Nephron (organoid): ENCODE measurements at regions not wholly inside any gene's neighbourhood (a gene's known extent, or its start where the extent isn't known, plus 50 kb on each side); places are given as distances from the start of the nearest gene placed in this dataset.

Experiments used
- H3K27ac Mint-ChIP-seq, 3 experiments: 2 replicates each; pipeline ENCODE4 v1.8.0; 2020; ENCODE audit warnings: mixed read lengths in 3 of 3, mild to moderate bottlenecking in 2 of 3, moderate library complexity in 1 of 3
- H3K27me3 Mint-ChIP-seq: 2 replicates; pipeline ENCODE4 v1.8.0; 2021; ENCODE audit warnings: low read depth, mild to moderate bottlenecking, moderate library complexity, mixed read lengths
- H3K36me3 Mint-ChIP-seq: 2 replicates; pipeline ENCODE4 v1.8.0; 2020; ENCODE audit warnings: low read depth, mixed read lengths
- H3K4me1 Mint-ChIP-seq: 2 replicates; pipeline ENCODE4 v1.8.0; 2020; ENCODE audit warnings: mixed read lengths
- H3K4me3 Mint-ChIP-seq, 3 experiments: 2 replicates each; pipeline ENCODE4 v1.8.0; 2020; ENCODE audit warnings: mild to moderate bottlenecking in 3 of 3, mixed read lengths in 3 of 3, moderate library complexity in 2 of 3
- H3K9me3 Mint-ChIP-seq: 2 replicates; pipeline ENCODE4 v1.8.0; 2020; ENCODE audit warnings: mixed read lengths
- CTCF ChIP-seq, 3 experiments: fragments of 200-600 bp; sonication (generic); IDR thresholded peaks; one replicate each; pipeline ENCODE4 v1.5.0; 2021; ENCODE audit warnings: antibody characterized with exemption in 3 of 3; ENCODE audit not compliant: unreplicated experiment in 3 of 3

- H3K4me3 Mint-ChIP-seq = no peak overlapping the region
- H3K27me3 Mint-ChIP-seq = no peaks in the 10 kb centered on the region
- no peak for TF ChIP-seq CTCF (IDR thresholded peaks at IDR 0.05; ENCODE audit: unreplicated experiment in 3 of 3)
- H3K27ac Mint-ChIP-seq = no peak overlapping the region
- no peaks in the 10 kb centered on the region for H3K36me3 Mint-ChIP-seq
- H3K4me1 Mint-ChIP-seq = no peaks in the 10 kb centered on the region
- no peaks in the 10 kb centered on the region for H3K9me3 Mint-ChIP-seq
These were observed 138.5 kb upstream of the TMPRSS15 start for GRCh38 chr21:18542081-18542480.

GRCh38 chr21:18545908-18546307 is 142.3 kb upstream of the TMPRSS15 start:
- H3K9me3 Mint-ChIP-seq = no peaks in the 10 kb centered on the region
- H3K4me1 Mint-ChIP-seq = no peaks in the 10 kb centered on the region
- no peak for TF ChIP-seq CTCF (IDR thresholded peaks at IDR 0.05; ENCODE audit: unreplicated experiment in 3 of 3)
- no peak overlapping the region for H3K27ac Mint-ChIP-seq
- no peak overlapping the region for H3K4me3 Mint-ChIP-seq
- H3K27me3 Mint-ChIP-seq = no peaks in the 10 kb centered on the region
- no peaks in the 10 kb centered on the region for H3K36me3 Mint-ChIP-seq

GRCh38 chr21:18547347-18547746 is 143.8 kb upstream of the TMPRSS15 start:
- H3K9me3 Mint-ChIP-seq = no peaks in the 10 kb centered on the region
- H3K4me1 Mint-ChIP-seq = no peaks in the 10 kb centered on the region
- no peaks in the 10 kb centered on the region for H3K27me3 Mint-ChIP-seq
- no peak overlapping the region for H3K27ac Mint-ChIP-seq
- H3K4me3 Mint-ChIP-seq = no peak overlapping the region
- H3K36me3 Mint-ChIP-seq = no peaks in the 10 kb centered on the region
- no peak for TF ChIP-seq CTCF (IDR thresholded peaks at IDR 0.05; ENCODE audit: unreplicated experiment in 3 of 3)

- Mint-ChIP-seq H3K27me3 (no peaks in the 10 kb centered on the region), H3K36me3 (no peaks in the 10 kb centered on the region), H3K9me3 (no peaks in the 10 kb centered on the region), H3K4me1 (no peaks in the 10 kb centered on the region), H3K27ac (no peak overlapping the region), H3K4me3 (no peak overlapping the region)
- no peak for TF ChIP-seq CTCF (IDR thresholded peaks at IDR 0.05; ENCODE audit: unreplicated experiment in 3 of 3)
These were observed 144.7 kb upstream of the TMPRSS15 start for GRCh38 chr21:18548249-18548648.

GRCh38 chr21:18549214-18549905 is 145.8 kb upstream of the TMPRSS15 start:
- H3K36me3 Mint-ChIP-seq = no peaks in the 10 kb centered on the region
- no peaks in the 10 kb centered on the region for H3K27me3 Mint-ChIP-seq

More at GRCh38 chr21:18549214-18549905, 145.8 kb upstream of the TMPRSS15 start:
- no peak for TF ChIP-seq CTCF (IDR thresholded peaks at IDR 0.05; ENCODE audit: unreplicated experiment in 3 of 3)
- H3K4me1 Mint-ChIP-seq = no peaks in the 10 kb centered on the region
- H3K27ac Mint-ChIP-seq = no peak overlapping the region
- H3K9me3 Mint-ChIP-seq = no peaks in the 10 kb centered on the region
- H3K4me3 Mint-ChIP-seq = no peak overlapping the region
